H1 (cell line): ENCODE measurements at regions not wholly inside any gene's neighbourhood (a gene's known extent, or its start where the extent isn't known, plus 50 kb on each side); places are given as distances from the start of the nearest gene placed in this dataset.
A peak's percentile ranks its signal among the peaks of the same experiment; 100 is the strongest.

ENCODE experiments used
- CTCF ChIA-PET: fragments of 300-600 bp; sonication (Branson Sonifier 250); formaldehyde crosslinking; loops from one replicate; lab custom pipeline; 2021; ENCODE audit not compliant: partially characterized antibody; lab: Charles Lee
- POLR2A ChIA-PET: fragments of 300-600 bp; sonication (Branson Sonifier 250); formaldehyde crosslinking; loops from one replicate; lab custom pipeline; 2021; ENCODE audit warnings: inconsistent platforms; ENCODE audit not compliant: partially characterized antibody; lab: Charles Lee
- DNase-seq, 2 experiments: peaks; one replicate each; pipeline versions ENCODE4 v3.0.0 to v3.0.0-alpha.2; 2010 to 2022; ENCODE audit warnings: low spot score in 2 of 2, low read depth in 1 of 2, mixed read lengths in 1 of 2
- FAIRE-seq: peaks from 2 replicates; lab custom pipeline; 2011; peaks lifted over from hg19 to GRCh38; lab: Jason Lieb, UNC
- H2AFZ ChIP-seq: 2 replicates; pipeline ENCODE4 v1.8.1; 2012; ENCODE audit warnings: low read length, inconsistent platforms
- H2AK5ac ChIP-seq: 2 replicates; pipeline ENCODE4 v1.6.1; 2013; ENCODE audit warnings: low read depth, low read length
- H2BK120ac ChIP-seq: replicated peaks from 2 replicates; pipeline ENCODE3; 2013; ENCODE audit warnings: low read depth, low read length, inconsistent platforms
- H2BK12ac ChIP-seq: 2 replicates; pipeline ENCODE4 v1.6.1; 2013; ENCODE audit warnings: low read depth, low read length
- H2BK15ac ChIP-seq: 2 replicates; pipeline ENCODE4 v1.6.1; 2013; ENCODE audit warnings: low read length
- H2BK20ac ChIP-seq: 2 replicates; pipeline ENCODE4 v1.6.1; 2013; ENCODE audit warnings: low read length
- H2BK5ac ChIP-seq: 2 replicates; pipeline ENCODE4 v1.6.1; 2013; ENCODE audit warnings: low read depth, low read length
- H3K14ac ChIP-seq: 2 replicates; pipeline ENCODE4 v1.6.1; 2013; ENCODE audit warnings: inconsistent platforms; ENCODE audit not compliant: insufficient read length
- H3K18ac ChIP-seq: 2 replicates; pipeline ENCODE4 v1.6.1; 2013; ENCODE audit warnings: low read length; ENCODE audit errors: extremely low read depth
- H3K23ac ChIP-seq: 2 replicates; pipeline ENCODE4 v1.6.1; 2013; ENCODE audit warnings: inconsistent platforms; ENCODE audit not compliant: insufficient read length
- H3K23me2 ChIP-seq: 2 replicates; pipeline ENCODE4 v1.6.1; 2013; ENCODE audit warnings: low read depth, low read length
- H3K27ac ChIP-seq: 2 replicates; pipeline ENCODE4 v1.6.1; 2011; ENCODE audit warnings: low read depth, low read length, inconsistent platforms
- H3K27me3 ChIP-seq, 4 experiments: replicated peaks in 1 of 4; 1 replicate in 1 of 4; 2 replicates in 3 of 4; pipeline versions ENCODE4 v1.6.1 to v1.8.1; 2011 to 2013; ENCODE audit warnings: low read length in 3 of 4, mild to moderate bottlenecking in 3 of 4, inconsistent platforms in 2 of 4, mixed read lengths in 2 of 4, moderate library complexity in 1 of 4; ENCODE audit not compliant: control insufficient read depth in 3 of 4, insufficient read depth in 3 of 4; ENCODE audit errors: extremely low read depth in 1 of 4
- H3K36me3 ChIP-seq, 4 experiments: 2 replicates each; pipeline versions ENCODE4 v1.6.1 to v1.8.1; 2011 to 2013; ENCODE audit warnings: mild to moderate bottlenecking in 4 of 4, low read length in 3 of 4, moderate library complexity in 2 of 4, control low read depth in 1 of 4, inconsistent platforms in 1 of 4; ENCODE audit not compliant: insufficient read depth in 4 of 4, control insufficient read depth in 2 of 4
- H3K4ac ChIP-seq: replicated peaks from 2 replicates; pipeline ENCODE3; 2013; ENCODE audit warnings: low read length, low read depth, mixed read lengths, inconsistent platforms; ENCODE audit not compliant: insufficient read length
- H3K4me1 ChIP-seq, 4 experiments: replicated peaks in 1 of 4; 1 replicate in 1 of 4; 2 replicates in 3 of 4; pipeline versions ENCODE4 v1.6.1 to v1.8.1; 2011 to 2013; ENCODE audit warnings: low read length in 3 of 4, inconsistent platforms in 2 of 4, mixed read lengths in 1 of 4; ENCODE audit not compliant: insufficient read depth in 4 of 4, control insufficient read depth in 3 of 4
- H3K4me2 ChIP-seq, 2 experiments: 2 replicates each; pipeline versions ENCODE4 v1.6.1 to v1.8.1; 2011 to 2013; ENCODE audit warnings: low read depth in 2 of 2, low read length in 2 of 2, control low read depth in 1 of 2, inconsistent platforms in 1 of 2, mild to moderate bottlenecking in 1 of 2; ENCODE audit not compliant: insufficient read depth in 1 of 2
- H3K4me3 ChIP-seq, 4 experiments: fragments of 200-600, 300-600 bp in 1 of 4; sonication (generic), shearing (Covaris generic), sonication (Bioruptor Twin) in 1 of 4; 2 replicates each; pipeline versions ENCODE4 v1.5.1 to v1.8.1; 2011 to 2016; ENCODE audit warnings: low read length in 4 of 4, low read depth in 3 of 4, control low read depth in 2 of 4, inconsistent platforms in 2 of 4, mild to moderate bottlenecking in 2 of 4, mixed read lengths in 1 of 4, moderate library complexity in 1 of 4; ENCODE audit not compliant: insufficient read depth in 2 of 4; ENCODE audit errors: extremely low read depth in 1 of 4
- H3K56ac ChIP-seq: replicated peaks from 2 replicates; pipeline ENCODE3; 2013; ENCODE audit warnings: low read depth, mild to moderate bottlenecking, mixed read lengths, low read length, inconsistent platforms; ENCODE audit not compliant: insufficient read length
- H3K79me1 ChIP-seq: 2 replicates; pipeline ENCODE4 v1.6.1; 2013; ENCODE audit warnings: low read depth, low read length, control low read depth
- H3K79me2 ChIP-seq, 2 experiments: 2 replicates each; pipeline versions ENCODE4 v1.6.1 to v1.8.1; 2012 to 2013; ENCODE audit warnings: low read length in 2 of 2, mild to moderate bottlenecking in 2 of 2, inconsistent platforms in 1 of 2; ENCODE audit not compliant: insufficient read depth in 2 of 2, control insufficient read depth in 1 of 2
- H3K9ac ChIP-seq, 4 experiments: replicated peaks in 1 of 4; 1 replicate in 1 of 4; 2 replicates in 3 of 4; pipeline versions ENCODE4 v1.6.1 to v1.8.1; 2011 to 2013; ENCODE audit warnings: low read depth in 3 of 4, low read length in 3 of 4, control low read depth in 2 of 4, mild to moderate bottlenecking in 2 of 4, moderate library complexity in 2 of 4, inconsistent platforms in 1 of 4; ENCODE audit errors: extremely low read depth in 1 of 4
- H3K9me3 ChIP-seq, 2 experiments: 2 replicates each; pipeline versions ENCODE4 v1.6.1 to v1.8.1; 2012 to 2013; ENCODE audit warnings: mild to moderate bottlenecking in 2 of 2, moderate library complexity in 2 of 2, control low read depth in 1 of 2, inconsistent platforms in 1 of 2, low read depth in 1 of 2, low read length in 1 of 2, mixed read lengths in 1 of 2; ENCODE audit not compliant: insufficient read depth in 2 of 2
- H4K20me1 ChIP-seq, 2 experiments: replicated peaks in 1 of 2; 2 replicates each; pipeline versions ENCODE3 to v1.8.1; 2011 to 2013; ENCODE audit warnings: inconsistent platforms in 2 of 2, low read length in 2 of 2, mild to moderate bottlenecking in 1 of 2; ENCODE audit not compliant: insufficient read depth in 2 of 2, control insufficient read depth in 1 of 2
- H4K5ac ChIP-seq: 2 replicates; pipeline ENCODE4 v1.6.1; 2013; ENCODE audit warnings: low read length, low read depth, mixed read lengths, inconsistent platforms; ENCODE audit not compliant: insufficient read length
- H4K8ac ChIP-seq: 2 replicates; pipeline ENCODE4 v1.8.0; 2013; ENCODE audit warnings: mild to moderate bottlenecking, moderate library complexity, low read length, inconsistent platforms; ENCODE audit not compliant: insufficient read depth; ENCODE audit errors: extremely low read depth
- H4K91ac ChIP-seq: replicated peaks from 2 replicates; pipeline ENCODE3; 2013; ENCODE audit warnings: low read length, mixed read lengths, inconsistent platforms; ENCODE audit not compliant: insufficient read length
- BACH1 ChIP-seq: IDR thresholded peaks from 2 replicates; pipeline ENCODE4 v1.6.1; 2012; ENCODE audit warnings: low read length, improper control_type of control experiment
- BRCA1 ChIP-seq: IDR thresholded peaks from 2 replicates; pipeline ENCODE4 v1.6.1; 2012; ENCODE audit warnings: low read depth, low read length, improper control_type of control experiment
- CBX5 ChIP-seq: fragments of 300-800, 300-1000 bp; sonication (generic); IDR thresholded peaks from 2 replicates; pipeline ENCODE4 v1.7.1; 2016; ENCODE audit warnings: antibody characterized with exemption, low read length, low read depth
- CBX8 ChIP-seq: fragments of 300-800, 300-1000 bp; sonication (generic); IDR thresholded peaks from 2 replicates; pipeline ENCODE4 v1.7.1; 2016; ENCODE audit warnings: low read depth, low read length, borderline replicate concordance
- EP300 ChIP-seq, 2 experiments: IDR thresholded peaks; 1 replicate in 1 of 2; 2 replicates in 1 of 2; pipeline ENCODE4 v1.6.1; 2011 to 2012; ENCODE audit warnings: low read depth in 2 of 2, low read length in 2 of 2, mild to moderate bottlenecking in 2 of 2, borderline replicate concordance in 1 of 2, inconsistent platforms in 1 of 2, moderate library complexity in 1 of 2
- JUND ChIP-seq: IDR thresholded peaks from 2 replicates; pipeline ENCODE4 v1.6.1; 2011; ENCODE audit warnings: mild to moderate bottlenecking, improper control_type of control experiment, low read length
- NRF1 ChIP-seq: IDR thresholded peaks from 2 replicates; pipeline ENCODE4 v1.6.1; 2011; ENCODE audit warnings: mild to moderate bottlenecking, low read depth, low read length, improper control_type of control experiment
- POLR2AphosphoS5 ChIP-seq: IDR thresholded peaks from 2 replicates; pipeline ENCODE4 v1.6.1; 2011; ENCODE audit warnings: low read depth, low read length
- SIX5 ChIP-seq: IDR thresholded peaks from 2 replicates; pipeline ENCODE4 v1.6.1; 2011; ENCODE audit warnings: mild to moderate bottlenecking, low read depth, low read length
- SP1 ChIP-seq: IDR thresholded peaks from 2 replicates; pipeline ENCODE4 v1.6.1; 2011; ENCODE audit warnings: low read depth, low read length
- SP2 ChIP-seq: IDR thresholded peaks from 2 replicates; pipeline ENCODE4 v1.6.1; 2012; ENCODE audit warnings: mild to moderate bottlenecking, low read length, inconsistent platforms
- SRF ChIP-seq: IDR thresholded peaks from 2 replicates; pipeline ENCODE4 v1.6.1; 2011; ENCODE audit warnings: mild to moderate bottlenecking, low read depth, low read length, moderate library complexity
- TEAD4 ChIP-seq: IDR thresholded peaks from 2 replicates; pipeline ENCODE4 v1.6.1; 2012; ENCODE audit warnings: low read depth, low read length, inconsistent platforms, mixed read lengths
- WGBS, 2 experiments: shearing (Covaris generic) in 1 of 2; methylation state at CpG; one replicate each; pipeline versions ENCODE4 v1.1.6 to v1.1.7; 2013 to 2015; ENCODE audit warnings: low lambda C conversion rate in 2 of 2, mixed read lengths in 2 of 2, inconsistent platforms in 1 of 2, low coverage in 1 of 2, missing lambda C conversion rate in 1 of 2; ENCODE audit not compliant: insufficient replicate concordance in 2 of 2, insufficient coverage in 1 of 2, insufficient read length in 1 of 2; ENCODE audit errors: extremely low coverage in 1 of 2, missing lambda C conversion rate in 1 of 2; 5-methylcytosine and 5-hydroxymethylcytosine counted together

GRCh38 chr2:71276311-71277146, 49.6 kb upstream of the PAIP2B start:
- peak overlapping the region in 2 of 4 experiments; percentile 29 to 36; a peak in 3 of 7 replicates for H3K9ac ChIP-seq
- CTCF ChIA-PET = interaction anchor here (0.9 to 3.8 kb wide), 15 partner anchors 11 to 206 kb away, joined by 3 to 16 read pairs (median 4); partner anchors contain the start of gene ZNF638
- no peak for TF ChIP-seq SP2
- TF ChIP-seq POLR2AphosphoS5 = peak; percentile 62; the same call in 1 of the 2 replicates
- no peak; a peak in 1 of 3 replicates for TF ChIP-seq EP300 (IDR thresholded peaks at IDR 0.05; ENCODE audit: borderline replicate concordance in 1 of 2, low read depth in 2 of 2, low read length in 2 of 2)
- no peak for TF ChIP-seq SIX5
- TF ChIP-seq CBX8 = no peak
- peak; percentile 88 for TF ChIP-seq TEAD4
- TF ChIP-seq CBX5 = no peak
- no peak for TF ChIP-seq SRF
- TF ChIP-seq SP1 = peak; percentile 77
- no peak for TF ChIP-seq BRCA1
- no peak for TF ChIP-seq BACH1
- no peak for TF ChIP-seq JUND
- no peak for TF ChIP-seq NRF1

More at GRCh38 chr2:71276311-71277146, 49.6 kb upstream of the PAIP2B start:
- H2BK120ac ChIP-seq = no peak overlapping the region
- no peaks in the 10 kb centered on the region for H4K20me1 ChIP-seq
- no peak overlapping the region for H3K14ac ChIP-seq
- H3K4me1 ChIP-seq = peaks cover 0 to 12% (median 7%) of the 10 kb centered on the region in 4 experiments; a peak in 5 of 7 replicates
- H3K27me3 ChIP-seq = peaks cover 0 to 7% (median 2%) of the 10 kb centered on the region in 4 experiments; a peak in 4 of 7 replicates
- H2BK20ac ChIP-seq = no peak overlapping the region
- FAIRE-seq (no peak), DNase-seq (peak; percentile 77 to 98)
- H3K23ac ChIP-seq = no peak overlapping the region
- H4K5ac ChIP-seq = no peak overlapping the region
- peak overlapping the region; percentile 79 to 88 for H3K4me2 ChIP-seq
- no peak overlapping the region for H2AK5ac ChIP-seq
- H3K27ac ChIP-seq = no peak overlapping the region
- H4K91ac ChIP-seq = peak overlapping the region; percentile 70
- peak overlapping the region; percentile 79 for H2AFZ ChIP-seq
- peak overlapping the region; percentile 80; the same call in 1 of the 2 replicates for H2BK12ac ChIP-seq
- POLR2A ChIA-PET = interaction anchor here (0.7 to 1.4 kb wide), 9 partner anchors 21 to 147 kb away, joined by 3 to 5 read pairs (median 3); partner anchors contain the start of genes MCEE, PAIP2B and ZNF638
- peak overlapping the region; percentile 71 for H3K18ac ChIP-seq
- H3K4me3 ChIP-seq = peak overlapping the region; percentile 49 to 72 (median 64)
- no peaks in the 10 kb centered on the region for H3K36me3 ChIP-seq
- H3K79me2 ChIP-seq = peaks cover 0 to 25% of the 10 kb centered on the region in 2 experiments; a peak in 2 of 4 replicates
- WGBS, 2 experiments = 1% methylated on average over 78 of the region's 93 CpGs; no CpG with 5 or more reads in 1 of the 2 experiments
- peak overlapping the region; percentile 14 for H3K56ac ChIP-seq
- peaks cover 3% of the 10 kb centered on the region for H3K23me2 ChIP-seq
- peak overlapping the region; percentile 88 for H4K8ac ChIP-seq
- H3K79me1 ChIP-seq = no peaks in the 10 kb centered on the region
- no peaks in the 10 kb centered on the region for H3K9me3 ChIP-seq
- no peak overlapping the region for H2BK15ac ChIP-seq
- H3K4ac ChIP-seq = no peak overlapping the region
- no peak overlapping the region for H2BK5ac ChIP-seq
